GM19351 (cell line): ENCODE measurements at regions not wholly inside any gene's neighbourhood (a gene's known extent, or its start where the extent isn't known, plus 50 kb on each side); places are given as distances from the start of the nearest gene placed in this dataset.

Experiments
- ATAC-seq: cut with Tn5 transposase; IDR thresholded peaks from one replicate; pipeline ENCODE4 v1.9.1; 2021; ENCODE audit warnings: mild to moderate bottlenecking, moderate library complexity; ENCODE audit not compliant: unreplicated experiment

DNA sequence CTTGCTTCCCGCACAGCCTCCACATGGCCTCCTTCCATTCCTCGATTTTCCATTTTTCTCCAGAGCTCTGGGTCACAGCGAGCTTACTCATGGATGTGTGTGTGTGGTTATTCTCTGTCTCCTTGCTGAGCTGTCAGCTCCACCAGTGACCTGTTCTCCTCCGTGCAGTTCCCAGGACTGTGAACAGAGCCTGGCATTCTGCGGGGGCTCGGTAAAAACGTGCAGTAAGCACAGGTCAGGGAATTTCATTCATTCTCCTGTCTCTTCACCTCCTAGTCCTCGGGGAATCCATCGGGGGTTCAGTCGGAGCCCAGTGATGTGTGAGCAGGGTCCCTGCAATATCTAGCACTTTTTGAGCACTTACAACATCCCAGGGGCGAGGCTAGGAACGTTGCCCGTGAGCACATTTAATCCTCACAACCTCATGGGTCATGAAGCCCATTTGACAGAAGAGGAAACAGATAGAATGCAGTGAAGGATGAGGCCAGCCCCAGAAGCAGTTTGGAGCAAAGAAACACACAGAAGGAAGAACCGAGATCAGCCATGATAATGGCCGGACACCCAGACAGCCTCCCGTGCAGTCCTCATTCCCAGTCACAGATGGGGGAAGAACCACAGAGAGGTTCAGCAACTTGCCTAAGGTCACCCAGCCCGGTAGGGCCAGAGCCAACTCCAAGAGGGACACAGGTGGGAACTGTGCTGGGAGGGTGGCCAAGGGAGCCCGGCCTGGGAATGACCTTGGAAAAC is 183.2 kb upstream of the GSE1 start:
- ATAC-seq = no peak

DNA sequence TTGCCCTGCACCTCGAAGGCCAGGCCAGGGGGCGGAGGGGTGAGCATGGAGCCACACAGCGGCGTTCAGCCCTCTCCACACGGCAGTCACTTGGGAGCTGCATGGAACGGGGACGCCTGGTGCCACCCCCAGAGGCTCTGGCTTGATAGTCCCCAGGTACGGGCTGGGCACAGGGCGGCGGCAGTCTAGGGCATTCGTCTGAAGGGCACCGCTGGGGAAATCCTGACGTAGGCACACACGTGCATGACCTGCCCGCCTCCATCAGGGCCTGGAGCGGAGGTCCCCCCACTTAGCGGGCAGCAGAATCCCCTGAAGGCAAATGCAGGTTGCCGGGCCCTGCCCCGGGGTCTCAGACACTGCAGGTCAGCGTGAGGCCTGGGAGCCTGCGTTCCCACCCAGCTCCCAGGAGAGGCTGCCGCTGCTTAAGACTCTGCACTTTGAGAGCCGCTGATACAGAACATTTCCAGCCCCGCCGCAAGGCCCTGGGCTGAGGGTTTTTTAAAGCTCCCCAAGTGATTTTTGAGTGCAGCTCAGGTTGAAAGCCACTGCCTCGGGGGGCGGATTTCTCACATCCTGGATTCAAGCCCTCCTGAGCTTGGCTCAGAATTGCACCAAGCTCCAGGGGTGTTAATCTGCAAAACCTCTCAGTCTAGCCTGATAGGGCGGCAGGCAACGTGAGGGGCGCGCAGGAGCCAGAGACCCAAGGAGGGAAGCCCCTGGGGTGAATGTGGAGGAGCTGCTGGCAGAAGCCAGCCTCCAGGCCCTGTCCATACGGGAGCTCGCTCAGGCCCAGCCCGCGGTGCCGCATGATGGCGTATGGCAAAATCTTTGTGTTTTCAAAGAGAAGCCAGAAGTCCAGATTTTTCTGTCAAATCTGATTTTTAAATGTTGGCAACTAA is 182.3 kb upstream of the GSE1 start:
- no peak for ATAC-seq

DNA sequence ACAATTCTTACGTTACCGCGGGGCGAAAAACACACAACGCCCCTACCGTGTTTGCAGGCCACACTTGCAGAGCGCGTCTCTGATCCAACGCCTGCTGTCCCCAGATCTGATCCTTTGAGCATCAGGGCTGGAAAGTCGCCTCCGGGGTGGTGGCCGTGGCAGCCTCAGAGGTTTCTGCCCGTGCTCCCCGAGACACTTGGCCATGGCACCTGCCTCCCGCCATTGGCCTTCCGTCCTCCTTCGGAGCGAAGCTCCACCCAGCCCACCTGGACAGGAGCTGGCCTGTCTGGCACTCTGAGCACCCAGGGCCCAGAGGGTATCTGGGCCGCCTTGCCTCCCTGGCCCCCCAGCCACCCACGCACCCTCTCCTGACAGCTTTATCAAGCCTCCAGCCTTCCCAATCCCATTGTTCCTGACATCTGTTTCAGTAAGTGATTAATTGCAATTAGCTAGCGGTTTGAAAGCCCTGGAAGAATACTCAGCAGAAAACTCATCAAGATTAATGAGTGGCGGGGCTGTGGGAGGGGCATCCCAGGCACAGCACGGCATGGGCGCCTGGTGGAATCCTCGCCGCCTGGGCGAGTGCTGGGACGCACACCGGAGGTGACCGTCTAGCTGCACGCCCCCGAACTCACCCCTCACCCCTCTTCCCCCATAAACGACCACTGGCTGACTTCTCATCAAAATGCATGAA is 181.5 kb upstream of the GSE1 start:
- ATAC-seq = no peak

DNA sequence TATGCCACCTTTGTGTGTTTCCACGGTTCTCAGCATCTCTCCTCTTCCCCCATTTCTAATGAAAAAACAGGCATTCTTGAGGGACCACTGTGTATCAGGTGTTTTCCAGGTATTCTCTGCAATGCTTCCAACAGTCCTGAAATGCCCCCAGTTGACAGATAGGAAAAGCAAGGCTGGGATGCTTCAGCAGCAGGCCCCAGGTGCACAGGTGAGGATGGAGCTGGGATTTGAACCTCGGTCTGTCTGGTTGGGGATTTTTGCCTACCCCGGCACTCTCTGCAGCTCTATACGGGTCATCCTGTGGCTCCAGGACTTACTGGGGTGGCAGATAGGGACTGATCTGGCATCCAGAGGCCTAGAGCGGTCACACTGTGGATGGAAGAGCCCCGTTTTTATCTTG is 180.5 kb upstream of the GSE1 start:
- ATAC-seq = no peak

DNA sequence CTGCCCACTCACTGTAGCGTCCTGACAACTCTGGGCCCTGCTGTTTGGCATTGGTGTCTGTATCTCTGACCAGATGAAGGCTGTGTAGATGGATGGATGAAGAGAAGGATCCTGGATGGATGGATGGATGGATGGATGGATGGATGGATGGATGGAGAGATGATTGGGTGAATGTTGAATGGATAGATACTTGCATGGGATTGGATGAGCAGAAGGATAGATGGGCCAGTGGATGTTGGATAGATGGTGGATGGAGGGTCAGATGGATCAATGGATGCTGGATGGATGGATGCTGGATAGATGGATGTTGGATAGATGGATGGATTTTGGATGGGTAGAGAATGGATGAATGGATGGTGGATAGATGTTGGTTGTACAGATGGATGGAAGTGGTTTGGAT is 179.6 kb upstream of the GSE1 start:
- ATAC-seq = no peak

DNA sequence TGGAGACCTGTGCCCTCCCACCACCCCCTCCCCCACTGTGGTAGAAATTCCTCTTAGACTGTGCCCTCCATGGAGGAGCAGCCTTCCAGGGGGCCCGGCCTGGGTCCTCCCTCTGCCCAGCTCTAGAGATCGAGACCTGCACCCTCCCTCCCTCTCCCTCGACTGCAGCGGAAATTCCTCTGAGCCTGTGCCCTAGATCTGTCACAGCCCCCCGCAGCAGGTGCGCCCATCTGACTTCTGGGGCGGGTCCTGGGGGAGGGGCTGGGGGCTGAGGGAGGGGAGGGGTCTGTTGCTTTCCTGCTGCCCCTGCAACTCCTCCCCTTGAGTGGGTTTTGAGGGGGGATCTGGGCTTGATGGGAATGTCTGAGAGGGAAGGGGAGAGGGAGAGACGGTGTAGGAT is 177.8 kb upstream of the GSE1 start:
- ATAC-seq = no peak

DNA sequence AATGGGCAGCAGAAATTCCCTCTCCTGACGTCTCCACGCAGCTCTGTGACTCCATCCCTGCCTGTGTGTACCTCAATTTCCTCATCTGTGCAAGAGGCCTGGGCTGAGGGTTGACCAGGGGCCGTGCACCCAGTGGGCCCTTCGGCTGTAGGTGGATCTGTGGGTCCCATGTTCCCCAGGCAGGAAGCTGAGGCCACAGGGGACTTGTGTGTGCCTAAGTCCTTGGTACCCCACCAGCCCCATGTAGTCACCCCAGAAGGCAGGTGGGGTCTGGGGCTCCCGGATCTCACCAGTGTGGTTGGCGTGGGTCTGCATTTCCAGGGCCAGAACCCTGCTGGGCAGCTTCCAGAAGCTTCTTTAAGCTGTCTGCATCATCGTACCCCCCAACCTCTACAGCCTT is 177.4 kb upstream of the GSE1 start:
- no peak for ATAC-seq

DNA sequence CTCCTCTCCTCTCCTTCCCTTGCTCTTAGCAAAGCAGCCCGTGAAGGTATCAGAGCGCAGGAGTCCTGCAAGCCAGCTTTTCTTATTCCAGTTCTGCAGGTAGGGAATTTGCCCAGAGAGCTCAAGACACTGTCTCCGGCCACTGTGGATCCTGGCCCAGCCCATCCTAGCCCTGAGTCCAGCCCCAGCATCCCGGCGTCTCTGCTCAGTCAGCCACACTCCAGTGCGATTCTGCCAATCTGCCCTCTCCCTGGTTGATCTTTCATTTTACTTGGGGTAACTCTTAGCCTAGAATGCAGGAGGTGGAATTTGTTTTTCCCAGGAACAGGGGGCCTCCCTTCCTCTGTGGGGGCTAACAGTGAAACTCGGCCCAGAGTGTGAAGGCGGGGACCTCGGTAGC is 176.9 kb upstream of the GSE1 start:
- ATAC-seq = no peak

DNA sequence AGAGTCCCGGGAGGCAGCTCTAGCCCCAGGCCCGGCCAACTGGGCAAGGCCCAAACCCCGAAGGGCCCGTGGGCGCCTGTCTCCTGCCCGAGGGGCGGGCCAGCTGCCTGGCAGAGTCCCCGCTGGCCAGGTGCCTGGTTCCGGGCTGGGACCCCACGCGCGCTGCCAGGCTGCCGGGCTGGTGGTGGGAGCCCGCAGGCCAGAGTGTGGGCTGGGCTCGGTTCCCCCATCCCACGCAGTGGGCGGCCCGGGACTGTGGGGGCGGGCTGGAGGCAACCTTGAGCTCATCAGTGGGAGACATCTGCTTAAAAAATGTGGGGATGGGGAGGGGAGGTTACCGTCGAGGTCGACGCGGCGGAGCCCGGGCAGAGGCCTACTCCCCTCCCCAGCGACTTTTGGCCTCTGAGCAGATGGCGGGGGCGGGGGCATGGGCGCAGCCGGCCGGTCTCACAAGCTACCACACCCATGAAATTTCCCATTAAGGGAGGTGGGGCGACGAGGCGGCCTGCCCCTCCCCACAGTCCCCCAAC is 176.4 kb upstream of the GSE1 start:
- no peak for ATAC-seq

DNA sequence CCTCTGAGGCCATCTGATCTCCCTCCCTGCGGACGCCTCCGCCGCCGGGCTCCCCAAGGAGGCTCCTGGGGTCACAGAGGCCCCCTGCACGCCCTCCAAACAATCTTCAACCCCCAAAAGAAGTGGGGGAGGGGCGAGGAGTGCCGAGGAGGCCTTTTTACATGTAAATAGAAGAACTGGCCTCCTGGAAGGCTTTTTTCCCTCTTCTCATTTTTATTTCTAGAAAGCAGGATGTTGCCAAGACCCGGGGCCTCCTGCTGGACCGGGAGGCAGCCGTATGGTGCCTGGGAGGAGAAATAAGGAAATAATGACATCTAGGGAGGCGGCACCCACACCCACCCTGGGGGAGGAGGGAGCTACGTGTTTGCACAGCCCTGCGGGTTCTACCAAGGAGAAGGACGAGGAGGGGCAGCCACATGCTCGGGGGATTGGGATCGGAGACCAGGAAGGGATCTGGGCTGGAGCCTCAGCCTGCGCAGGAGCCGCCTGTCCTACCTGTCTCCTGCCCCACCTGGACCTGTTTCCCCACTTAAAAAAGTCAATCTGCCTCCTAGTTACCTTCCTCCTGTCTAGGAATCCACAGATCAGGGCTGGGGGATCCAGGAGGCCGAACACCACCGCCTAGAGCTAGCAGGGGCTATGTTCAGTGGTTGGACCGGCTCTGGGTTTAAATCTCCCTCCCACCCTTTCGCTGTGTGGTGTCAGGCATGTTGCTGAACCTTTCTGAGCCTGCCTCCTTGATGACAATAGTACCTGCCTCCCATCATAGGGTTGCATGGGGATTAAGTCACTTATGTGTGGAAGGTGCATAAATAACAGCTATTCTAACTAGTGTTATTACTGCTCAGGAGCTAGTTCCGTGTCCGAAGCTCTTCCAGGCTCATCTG is 175.7 kb upstream of the GSE1 start:
- ATAC-seq = no peak

DNA sequence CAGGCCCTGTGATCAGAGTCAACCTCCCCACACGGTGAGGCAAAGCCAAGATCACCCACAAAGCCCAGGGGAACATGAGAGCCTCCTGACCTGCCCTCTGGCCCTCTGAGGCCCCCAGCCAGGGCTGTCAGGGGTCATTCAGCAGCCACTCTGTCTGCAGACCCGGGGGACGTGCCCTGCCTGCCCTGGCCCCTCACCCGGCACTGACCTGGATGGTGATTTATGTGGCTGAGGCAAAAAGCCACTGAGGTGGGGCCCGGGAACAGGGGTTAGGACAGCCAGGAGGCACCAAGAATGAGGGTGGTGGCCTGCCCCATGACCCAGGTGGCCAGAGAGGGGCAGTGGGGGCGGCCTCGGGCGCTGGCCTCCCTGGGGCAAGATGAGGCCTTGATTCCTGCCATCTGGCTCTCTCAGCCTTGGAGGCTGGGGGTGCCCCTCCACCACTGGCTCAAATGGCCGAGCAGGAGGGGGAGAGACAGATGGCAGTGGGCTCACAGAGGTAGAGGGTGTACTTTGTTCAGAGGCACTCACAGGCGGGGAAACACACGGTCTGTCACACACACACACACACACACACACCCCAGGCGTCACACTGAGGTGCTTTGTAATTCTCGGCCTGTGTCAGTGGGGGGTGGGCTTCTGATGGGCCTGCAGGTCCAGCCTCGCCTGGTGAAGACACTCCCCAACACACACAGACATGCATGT is 174.0 kb upstream of the GSE1 start:
- no peak for ATAC-seq

DNA sequence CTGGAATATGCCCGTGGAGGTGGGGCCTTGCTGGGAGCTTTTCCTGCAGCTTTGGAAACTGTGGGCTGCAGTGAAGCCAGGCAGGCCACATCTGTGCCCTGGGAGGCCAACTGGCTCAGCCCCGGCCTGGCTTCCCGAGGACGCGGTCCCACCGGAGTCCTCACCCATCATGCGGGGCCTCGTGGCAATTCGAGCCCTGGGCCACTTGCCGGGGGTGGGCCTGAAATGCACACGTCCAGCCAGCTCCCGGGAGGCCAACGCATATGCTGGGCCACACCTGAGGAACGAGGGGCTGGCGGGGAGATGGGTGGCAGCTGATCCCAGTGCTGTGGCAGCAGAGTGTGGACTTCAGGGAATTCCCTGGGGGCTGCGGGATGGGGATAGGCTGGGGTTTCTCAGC is 172.4 kb upstream of the GSE1 start:
- ATAC-seq = no peak

DNA sequence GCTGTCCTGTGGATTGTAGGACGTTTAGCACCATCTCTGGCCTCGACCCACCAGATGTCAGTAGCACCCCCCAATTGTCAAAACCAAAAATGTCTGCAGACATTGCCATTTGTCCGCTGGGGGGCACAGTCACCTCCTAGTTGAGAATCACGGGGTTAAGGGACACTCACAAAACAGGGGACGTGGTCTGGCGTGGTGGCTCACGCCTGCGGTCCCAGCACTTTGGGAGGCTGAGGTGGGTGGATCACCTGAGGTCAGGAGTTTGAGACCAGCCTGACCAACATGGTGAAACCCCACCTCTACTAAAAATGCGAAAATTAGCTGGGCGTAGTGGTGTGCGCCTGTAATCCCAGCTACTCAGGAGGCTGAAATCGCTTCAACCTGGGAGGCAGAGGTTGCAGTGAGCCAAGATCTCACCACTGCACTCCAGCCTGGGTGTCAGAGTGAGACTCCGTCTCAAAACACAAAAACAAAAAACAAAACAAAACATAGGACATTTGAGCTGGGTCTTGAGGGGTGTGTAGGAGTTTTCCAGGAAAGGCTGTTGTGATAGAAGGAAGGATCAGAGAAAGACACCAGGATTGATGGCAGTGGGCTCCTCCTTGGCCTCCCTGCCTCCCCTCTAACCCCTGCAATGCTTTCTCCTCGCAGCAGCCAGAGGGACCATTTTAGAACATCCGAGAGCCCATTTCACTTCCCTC is 171.8 kb upstream of the GSE1 start:
- no peak for ATAC-seq

DNA sequence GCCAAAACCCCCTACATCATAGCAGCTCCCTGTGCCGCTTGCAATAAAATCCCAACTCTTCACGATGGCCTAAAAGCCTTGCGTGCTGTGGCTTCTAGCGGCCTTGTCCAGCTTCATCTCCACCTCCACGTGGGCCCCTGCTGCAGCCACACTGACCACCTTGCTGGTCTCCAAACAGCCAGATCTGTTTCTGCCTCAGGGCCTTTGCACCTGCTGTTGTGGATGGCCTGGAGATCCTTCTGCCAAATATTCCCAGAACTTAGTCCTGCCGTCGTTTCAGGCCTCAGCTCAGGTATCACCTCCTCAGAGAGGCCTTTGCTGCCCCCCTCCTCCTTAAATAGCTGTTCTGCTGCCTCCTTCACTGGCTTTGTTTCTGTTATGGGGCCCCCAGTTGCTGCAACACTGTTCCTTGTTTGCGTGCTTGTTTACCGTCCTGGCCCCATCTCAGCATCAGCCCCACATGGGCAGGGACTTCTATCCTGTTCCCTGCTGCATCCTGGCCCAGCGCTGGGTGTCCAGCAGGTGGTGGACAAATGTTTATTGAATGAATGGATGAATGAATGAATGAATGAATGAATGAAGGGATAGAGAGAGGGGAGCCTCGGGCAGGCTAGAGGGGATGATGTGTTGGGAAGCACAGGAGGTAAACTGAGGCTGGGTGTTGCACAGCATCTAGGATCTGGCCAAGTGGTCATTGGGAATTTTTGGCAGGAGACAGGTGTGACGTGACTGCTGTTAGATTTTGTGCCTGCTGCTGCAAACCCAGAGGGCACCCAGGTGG is 171.0 kb upstream of the GSE1 start:
- no peak for ATAC-seq

DNA sequence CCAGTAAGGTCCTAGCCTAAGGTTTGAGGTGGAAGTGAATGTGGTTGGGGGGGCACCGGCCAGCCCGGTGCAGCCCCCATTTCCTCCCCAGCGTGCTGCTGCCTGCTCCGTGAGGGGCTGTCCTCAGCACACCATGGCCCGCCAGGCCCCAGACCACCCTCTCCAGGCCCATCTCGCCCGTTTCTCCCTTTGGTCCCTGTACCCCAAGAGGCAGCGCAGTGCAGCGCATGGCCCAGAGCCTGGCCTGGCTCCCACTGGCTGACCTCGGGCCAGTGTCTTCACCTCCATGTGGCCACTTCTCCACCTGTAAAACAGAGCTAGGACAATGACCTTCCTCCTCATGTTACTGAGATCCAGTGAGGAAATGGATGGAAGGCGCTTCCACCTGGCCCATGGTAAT is 170.0 kb upstream of the GSE1 start:
- no peak for ATAC-seq

DNA sequence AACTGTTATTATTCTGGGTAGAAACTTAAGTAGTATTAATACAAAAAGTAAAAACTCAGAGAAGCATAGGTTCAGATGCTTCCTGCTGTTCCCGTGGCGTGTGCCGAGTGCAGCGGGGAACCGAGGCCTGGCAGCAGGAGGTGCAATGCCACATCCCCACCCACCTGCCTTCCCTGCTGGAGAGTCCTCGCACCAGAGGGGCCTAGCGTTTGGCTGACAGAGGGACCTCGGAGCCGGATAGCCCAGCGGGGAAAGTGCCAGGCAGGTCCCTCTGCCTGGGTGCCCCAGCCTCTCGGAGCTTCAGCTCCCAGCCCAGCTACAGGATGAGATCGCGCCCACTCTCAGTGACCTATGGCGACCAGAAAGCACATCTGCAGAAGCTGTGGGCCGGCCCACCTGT is 169.6 kb upstream of the GSE1 start:
- ATAC-seq = no peak

DNA sequence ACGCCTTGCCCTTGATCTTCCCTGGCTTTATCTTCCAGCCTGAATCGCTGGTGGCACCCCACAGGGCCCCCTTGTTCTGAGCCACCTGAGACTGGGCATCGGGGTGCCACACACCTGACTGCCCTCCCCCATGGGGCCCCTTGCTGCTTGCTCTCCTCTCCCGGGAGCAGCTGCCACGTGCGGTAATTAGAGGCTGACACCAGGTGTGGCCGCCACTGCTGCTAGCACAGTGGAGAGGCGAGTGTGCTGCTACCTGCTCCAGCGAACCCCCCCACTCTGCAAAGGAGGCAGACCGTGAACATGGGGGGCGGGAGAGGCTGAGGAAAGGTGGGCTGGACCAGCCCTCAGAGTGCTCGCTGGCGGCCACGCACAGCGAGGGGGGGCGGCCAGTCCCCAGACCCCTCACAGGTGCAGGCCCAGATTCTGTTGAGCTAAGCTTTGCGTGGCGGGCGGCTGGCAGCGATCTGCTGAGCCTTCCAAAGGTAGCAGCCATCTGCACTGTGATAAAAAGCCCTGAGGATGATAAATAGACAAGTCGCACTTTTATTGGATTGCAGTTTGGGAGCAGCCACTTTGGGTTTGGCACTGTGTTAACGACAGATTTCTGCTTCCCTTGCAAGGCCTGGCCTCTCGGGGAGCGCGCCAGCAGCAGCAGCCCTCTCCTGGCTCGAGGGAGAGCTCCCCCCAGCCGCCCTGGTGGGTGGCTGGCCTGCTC is 167.9 kb upstream of the GSE1 start:
- no peak for ATAC-seq

DNA sequence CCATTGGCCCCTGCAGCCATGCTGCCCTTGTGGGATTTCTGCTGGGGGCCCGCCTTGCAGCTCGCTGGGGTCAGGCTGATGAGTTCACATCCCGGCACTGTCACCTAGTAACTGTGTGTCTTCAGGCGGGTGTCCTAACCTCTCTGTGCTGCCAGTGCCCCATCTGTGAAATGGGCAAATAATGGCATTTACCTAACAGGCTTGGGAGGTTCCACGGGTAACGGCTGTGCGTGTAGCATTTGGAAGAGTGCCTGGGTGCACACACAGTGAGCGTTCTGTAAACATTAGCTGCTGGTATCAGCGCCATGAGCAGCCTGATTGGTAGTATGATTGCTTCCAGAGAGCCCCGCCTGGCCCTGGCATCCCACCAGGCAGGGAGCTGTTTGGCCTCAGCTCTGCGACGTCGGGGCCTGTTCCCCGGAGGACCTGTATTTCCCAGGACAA is 167.3 kb upstream of the GSE1 start:
- ATAC-seq = no peak
